ENCODE measurements at regions not wholly inside any gene's neighbourhood (a gene's known extent, or its start where the extent isn't known, plus 50 kb on each side); places are given as distances from the start of the nearest gene placed in this dataset.

- no peak for TF ChIP-seq POLR2AphosphoS5 (IDR thresholded peaks at IDR 0.05; ENCODE audit: low read depth)
- TF ChIP-seq CTCF (IDR thresholded peaks at IDR 0.05; ENCODE audit: insufficient read depth, low read length) = no peak
- TF ChIP-seq GABPA (IDR thresholded peaks at IDR 0.05; ENCODE audit: low read depth) = no peak
Measured at GRCh38 chr6:166009385-166010031, 158.1 kb downstream of the TBXT start.

Measured in HL-60 (cell line).